ENCODE measurements at regions not wholly inside any gene's neighbourhood (a gene's known extent, or its start where the extent isn't known, plus 50 kb on each side); places are given as distances from the start of the nearest gene placed in this dataset.

DNA sequence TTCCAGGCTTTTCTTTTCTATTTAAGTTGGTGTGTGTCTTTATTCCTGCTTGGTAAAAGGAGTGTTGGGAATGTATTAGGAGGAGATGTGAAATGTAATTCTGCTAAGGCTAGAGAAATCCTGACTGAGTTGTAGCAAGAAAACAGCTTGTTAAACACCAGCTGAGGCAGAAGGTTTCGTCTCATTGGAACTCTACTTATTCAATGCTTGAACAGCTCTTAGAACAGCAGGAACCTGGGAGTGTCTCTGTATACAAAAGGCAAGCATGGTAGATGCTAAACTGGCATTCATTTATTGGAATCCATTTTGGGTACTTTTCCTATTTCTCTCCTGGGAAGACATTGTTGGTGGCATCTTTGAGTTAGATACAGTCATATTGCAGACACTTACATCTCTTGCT, 280.9 kb downstream of the HRH4 start:
- DNase-seq: no peak

DNA sequence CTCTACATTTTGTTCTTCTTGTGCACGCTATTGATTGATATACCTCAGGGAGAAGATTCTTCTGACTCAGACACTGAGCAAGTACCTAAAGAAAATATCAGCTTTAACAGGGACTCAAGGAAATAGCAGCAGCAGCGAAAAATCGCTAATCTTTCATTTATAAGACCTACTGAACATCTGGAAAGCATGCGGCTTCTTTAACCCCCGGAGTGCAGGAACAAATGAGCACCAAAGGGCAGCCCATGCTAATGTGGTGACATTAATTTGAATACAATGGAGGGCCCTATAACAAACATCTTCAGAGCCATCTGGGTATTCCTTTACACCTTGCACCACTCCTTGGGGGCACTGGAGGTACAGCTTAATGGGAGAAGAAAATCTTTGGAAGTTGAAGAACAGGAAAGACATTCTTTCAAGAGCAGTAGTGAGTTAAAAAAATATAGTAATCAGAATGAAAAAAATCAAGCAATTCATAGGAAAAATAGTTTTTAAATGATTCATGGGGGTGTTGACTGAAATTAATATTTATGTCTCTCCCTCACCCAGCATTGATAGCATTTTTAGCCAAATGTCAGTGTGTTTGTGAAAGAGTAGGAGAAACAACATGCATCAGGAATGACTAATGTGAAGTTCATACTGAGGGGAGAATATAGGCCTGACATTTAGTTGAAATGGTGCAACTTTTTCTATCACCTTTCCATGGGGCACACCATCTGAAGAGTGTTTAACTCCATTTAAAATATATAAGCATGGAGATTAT, 281.7 kb downstream of the HRH4 start:
- no peak for DNase-seq

DNA sequence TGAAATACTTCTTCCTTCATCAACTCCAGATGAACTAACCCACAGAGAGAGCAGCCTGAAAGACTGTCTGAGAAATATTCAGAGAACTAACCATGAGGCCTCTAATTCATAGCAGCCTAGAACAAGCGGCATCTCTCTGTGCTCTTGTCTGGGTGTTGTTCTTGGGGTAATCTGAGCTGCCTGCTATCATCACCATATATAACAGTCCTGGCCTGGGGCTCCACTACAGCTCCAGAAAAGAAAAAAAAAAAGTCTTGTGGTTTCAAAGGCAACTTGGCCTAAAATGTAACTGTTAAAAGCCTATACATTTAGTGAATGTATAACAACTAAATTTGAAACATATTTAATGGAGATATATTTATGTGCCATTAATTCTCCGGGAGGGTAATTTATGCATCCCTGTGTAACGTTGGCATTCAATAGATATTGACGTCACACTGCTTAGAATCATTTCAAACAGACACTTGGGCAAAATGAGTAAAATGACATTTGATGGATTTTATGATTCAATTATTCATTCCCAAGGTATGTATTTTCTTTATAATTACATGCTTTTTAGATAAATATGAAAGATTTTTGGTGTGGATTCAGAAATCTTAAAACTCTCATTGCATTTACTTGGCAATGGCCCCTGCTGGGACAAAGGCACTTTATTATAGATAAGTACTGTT, 294.3 kb downstream of the HRH4 start:
- DNase-seq: no peak

DNA sequence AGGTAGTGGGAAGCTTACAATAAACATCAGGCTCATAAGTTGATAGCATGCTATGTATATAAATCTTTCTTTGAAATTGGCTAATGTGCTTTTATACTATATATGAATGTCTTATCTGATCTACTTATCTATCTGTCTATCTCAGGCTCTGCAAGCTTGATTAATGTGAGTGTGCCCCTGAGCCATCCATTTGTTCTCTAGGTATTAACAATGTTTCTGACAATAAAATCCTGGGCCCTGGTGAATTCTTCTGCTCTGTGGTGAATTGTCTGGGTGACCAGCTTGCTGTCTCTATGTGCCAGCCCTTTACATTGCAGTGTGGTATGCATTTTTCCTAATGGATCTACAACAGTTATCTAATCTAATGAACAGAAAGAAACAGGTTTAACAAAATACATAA, 295.9 kb downstream of the HRH4 start:
- DNase-seq: no peak

DNA sequence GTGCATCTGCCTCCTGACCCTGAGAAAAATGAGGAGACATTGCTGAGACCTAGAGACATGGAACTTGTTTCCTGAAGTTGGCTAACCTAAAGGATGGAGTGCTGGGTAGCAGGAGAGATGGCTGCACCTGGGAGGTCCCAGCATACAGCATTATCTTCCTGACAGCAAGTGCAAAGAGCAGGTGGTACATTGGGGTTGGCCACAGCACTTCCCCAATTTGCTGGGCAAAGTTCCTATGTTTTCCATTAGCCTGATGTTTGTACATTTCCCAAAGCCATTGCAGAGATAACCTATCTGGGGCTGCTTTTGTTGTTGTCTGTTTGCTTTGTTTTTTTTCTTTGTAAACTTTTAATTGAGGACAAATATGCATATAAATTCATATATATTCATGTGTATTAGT, 296.7 kb downstream of the HRH4 start:
- no peak for DNase-seq

DNA sequence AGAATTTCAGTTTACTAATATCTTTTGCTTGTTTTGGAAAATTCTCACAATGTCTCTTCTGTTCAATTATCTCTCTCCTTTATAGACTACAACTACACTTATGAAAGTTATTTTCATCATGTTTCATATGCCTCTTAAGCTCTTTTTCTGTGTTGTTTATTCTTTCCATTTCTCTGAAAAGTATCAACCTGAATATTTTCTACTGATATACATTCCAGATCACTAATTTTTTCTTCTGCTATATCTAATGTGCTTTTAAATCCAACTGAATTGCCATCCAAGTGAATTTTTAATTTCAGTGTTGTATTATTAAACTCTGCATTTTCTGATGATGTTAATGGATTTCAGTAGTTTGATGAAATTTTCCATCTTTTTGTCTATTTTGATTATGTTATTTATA, 301.3 kb downstream of the HRH4 start:
- DNase-seq: no peak

DNA sequence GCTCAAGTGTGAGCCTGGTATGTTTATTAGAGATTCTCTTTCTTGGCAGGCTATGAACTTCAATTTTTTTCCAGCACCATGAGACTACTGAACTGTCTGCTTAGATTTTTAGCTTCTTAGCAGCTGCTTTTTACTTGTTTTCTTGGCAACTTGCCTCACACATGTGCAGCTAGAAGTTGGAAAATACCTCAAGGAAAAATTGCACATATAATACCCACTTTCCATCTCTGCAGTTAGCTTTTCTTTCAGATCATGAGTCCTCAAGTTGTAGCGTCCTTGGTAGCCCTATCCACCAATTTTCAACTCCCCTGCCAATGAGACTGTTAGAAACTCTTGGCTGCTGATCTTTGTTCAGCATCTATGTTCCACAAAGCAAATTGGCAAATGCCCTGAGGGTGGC, 302.1 kb downstream of the HRH4 start:
- DNase-seq: no peak

DNA sequence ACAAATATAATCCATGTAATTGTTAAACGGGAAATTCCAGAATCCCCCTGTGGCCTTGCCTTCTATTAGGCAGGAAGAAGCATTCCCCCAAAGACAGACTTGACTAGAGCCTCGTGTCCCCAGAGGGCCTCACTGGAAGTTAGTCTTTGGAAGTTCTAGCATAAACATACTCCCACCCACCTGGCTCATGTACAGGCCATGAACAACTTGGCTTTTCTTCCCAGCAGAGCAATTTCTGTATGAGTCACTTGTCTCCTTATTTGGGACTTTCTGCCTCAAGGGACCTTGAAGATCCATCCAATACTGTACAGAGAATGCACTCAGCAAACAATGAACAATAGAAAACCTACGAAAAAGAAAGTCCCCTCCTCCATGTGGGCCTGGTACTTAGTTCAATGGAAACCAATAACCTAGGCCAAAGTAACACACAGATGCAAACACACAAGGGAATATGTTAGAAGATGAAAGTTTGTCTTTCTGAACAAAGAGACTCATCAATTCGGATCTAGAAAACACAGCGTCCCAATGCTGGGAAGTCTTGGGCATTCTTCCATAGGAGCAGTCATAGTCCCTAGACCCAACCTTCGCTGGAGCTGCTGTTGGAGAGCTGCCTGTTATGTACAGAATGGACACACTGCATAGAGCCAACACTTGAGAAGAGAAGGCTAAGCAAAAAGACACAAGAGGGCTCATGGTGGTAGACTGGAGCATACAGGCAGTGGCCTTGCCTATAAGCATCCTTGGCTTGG, 303.5 kb downstream of the HRH4 start:
- no peak for DNase-seq

DNA sequence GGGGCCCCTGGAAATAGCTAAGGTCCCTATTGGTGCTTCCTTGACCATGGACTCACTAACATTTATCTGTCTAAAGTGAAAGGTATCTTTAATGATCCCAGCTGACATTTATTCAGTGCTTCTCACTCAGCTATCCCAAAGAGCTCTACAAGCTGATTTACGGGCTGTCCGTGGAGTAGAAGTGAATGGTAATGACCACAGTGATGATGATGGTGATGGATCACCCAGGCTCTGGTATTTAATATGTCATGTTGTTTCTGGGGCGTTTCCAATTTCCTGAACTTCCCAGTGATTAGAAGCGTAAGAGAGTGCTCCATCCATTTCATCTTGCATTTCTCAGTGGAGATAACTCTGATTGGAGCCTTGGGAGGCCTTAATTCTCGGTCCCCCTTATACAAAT, 304.3 kb downstream of the HRH4 start:
- no peak for DNase-seq

DNA sequence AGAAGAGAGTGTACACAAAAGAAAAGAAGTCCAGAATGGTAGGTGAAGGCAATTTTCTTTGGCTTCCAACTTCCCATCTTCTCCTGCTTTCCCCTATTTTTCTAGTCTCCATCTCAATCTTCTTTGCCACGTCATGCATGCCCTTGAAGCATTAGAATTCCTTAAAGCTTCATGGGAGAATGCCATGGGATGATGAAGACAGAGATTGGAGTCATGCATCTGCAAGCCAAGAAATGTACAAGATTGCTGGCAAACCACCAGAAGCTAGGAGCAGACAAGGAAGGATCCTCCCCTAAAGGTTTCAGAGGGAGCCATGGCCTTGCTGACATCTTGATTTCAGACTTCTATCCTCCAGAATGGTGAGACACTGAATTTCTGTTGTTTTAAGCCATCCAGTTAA, 305.9 kb downstream of the HRH4 start:
- DNase-seq: no peak

DNA sequence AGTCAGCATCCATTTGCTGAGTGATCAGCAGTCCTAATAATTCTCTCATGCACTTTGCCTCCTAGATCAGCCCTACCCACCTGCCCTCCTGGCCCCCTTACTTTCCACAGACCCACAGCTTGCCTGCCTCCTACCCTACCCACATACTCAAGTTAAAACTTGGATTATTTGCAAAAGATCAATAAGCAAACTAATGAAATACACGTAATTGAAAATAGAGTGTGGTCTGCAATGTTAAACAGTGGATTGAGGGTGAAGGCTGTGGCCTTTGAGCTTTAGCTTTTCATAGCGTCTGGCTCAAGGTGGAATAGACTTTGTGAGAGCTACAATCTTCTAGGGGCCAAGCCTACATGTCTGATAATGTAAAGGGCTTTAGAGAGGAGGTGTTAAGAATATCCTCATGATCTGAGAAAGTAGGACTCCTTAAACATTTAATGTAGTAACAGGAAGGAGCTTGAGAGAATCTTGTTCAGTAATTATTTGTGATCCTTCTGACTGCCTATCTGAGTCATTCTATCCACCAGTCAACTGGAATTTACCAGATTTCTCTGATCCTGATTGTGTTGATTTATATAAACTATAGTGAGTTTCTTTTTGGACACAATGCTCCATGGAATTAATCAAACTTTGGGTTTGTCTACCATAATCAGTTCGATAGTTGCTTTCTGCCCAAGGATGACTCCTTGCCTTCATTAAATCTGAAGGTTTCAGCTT, 310.0 kb downstream of the HRH4 start:
- no peak for DNase-seq

DNA sequence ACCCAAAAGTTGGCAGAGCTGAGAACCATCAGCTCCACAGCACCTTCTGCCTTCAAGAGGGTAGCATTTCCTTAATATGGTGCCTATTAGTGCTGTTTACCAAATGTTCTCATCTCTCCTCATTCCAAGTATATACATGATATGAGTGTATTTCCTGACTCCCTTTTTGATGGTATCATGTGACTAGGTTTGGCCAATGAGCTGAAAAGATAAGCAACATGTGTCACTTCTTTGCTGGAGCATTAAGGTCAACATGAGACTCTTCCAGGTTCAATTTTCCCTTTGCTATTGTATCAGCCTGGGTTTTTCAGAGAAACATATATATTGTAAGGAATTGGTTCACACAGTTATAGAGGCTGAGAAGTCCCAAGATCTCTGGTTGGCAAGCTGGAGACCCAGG, 310.9 kb downstream of the HRH4 start:
- DNase-seq: no peak

DNA sequence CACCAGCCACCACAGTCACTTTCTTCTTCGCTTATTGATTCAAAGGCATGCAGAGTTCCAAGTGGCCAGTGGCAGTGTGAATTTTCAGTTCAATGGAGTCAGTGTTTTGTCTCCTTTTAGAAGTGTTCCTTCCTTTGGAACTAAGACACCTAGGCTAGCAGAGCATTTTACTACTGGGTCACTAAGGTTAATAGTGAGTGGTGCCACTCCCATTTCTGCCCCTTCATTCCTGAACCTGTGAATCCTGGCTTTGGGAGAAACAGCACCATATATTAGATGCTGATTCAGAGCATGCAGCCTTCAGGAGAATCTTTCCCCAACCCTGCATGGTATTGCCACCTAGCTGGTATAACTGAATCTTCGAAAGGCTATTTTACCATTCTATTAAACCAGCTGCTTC, 312.7 kb downstream of the HRH4 start:
- DNase-seq: no peak

DNA sequence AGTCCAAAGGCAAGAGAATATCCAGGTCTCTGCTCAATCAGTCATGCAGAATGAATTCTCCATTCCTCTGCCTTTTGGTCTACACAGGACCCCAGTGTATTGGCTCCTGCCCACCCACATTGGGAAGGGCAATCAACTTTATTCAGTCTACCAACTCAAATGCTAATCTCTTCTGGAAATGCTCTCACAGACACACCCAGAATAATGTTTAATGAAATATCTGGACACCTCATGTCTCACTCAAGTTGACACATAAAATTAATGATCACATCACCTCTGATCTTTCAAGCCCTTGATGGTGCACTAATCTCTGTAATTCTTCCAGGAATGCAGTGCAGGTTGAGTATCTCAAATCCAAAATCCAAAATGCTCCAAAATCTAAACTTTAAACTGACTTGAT, 315.6 kb downstream of the HRH4 start:
- no peak for DNase-seq

DNA sequence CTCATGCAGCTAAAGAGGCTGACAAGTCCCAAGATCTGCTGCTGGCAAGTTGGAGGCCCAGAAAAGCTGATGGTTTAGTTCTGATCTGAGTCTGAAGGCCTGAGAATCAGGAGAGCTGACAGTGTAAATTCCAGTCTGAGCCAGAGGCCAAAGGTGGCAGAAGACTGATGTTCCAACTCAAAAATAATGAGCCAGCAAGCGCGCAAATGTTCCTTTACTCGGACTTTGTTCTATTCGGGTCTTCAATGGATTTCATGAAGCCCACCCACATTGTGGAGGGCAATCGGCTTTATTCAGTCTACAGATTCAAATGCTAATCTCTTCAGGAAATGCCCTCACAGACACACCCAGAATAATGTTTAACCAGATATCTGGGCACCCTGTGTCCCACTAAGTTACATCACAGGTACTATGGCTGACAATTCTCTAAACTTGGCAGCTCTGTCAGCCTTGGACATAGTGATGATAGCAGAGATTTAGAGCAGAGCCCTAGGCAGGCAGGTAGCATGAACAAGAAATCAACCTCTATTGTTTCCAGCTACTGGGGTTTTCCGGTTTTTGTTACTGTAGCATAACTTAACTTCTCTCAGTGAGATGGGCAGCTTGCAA, 318.5 kb downstream of the HRH4 start:
- no peak for DNase-seq

DNA sequence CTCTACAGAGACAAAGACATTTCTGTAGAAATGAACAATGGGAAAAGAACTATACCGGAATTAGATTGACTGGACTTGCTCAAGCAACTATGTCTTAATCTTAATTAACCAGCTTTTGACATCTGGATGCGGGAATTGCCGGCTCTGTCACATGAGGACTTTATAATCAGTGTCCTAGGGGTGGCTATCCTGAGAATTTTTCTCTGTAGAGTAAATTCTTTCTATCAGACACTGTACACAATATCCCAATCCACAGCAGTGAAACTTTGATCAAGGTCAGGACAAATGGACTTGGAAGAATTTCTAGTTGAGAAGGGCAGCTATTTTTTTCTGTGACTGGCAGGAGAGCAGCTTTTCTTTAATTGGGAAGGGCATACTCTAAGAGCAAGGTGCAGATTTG, 322.1 kb downstream of the HRH4 start:
- no peak for DNase-seq

DNA sequence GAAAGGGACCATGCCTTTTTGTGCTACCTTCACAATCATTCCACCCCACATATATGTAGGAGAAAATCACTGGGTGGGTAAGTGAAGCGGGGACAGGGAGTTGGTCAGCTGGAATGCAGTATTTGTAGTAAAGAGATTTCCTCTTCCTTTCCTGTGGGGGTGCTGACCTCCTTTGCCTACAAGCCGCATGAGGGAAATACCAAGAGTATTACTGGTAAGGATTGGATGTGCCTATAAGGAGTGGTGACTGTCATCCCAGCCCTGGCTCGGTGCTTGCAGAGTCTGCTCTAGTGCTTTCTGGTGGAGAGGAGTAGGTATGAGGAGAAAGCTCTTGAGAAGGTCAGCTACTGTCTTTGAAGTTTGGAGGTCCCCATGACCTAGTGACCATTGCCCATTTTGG, 324.6 kb downstream of the HRH4 start:
- no peak for DNase-seq

DNA sequence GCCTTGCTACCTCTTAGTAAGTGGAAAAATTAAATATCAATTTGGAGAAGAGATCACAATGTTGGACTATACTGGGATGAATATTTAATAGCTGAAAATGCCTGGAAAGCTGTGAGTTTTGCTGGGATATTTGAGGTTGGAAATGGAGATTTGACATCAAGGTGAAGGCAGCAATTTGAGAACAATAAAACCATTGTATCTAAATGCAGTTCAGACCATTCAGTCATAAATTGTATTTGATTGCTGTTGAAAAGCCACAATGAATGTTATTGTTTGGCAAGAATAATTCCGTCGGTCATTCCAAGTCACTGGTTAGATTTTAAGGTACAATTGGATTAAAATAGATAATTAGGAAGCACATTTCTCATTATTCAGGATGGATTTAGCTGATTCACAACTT, 325.6 kb downstream of the HRH4 start:
- no peak for DNase-seq

DNA sequence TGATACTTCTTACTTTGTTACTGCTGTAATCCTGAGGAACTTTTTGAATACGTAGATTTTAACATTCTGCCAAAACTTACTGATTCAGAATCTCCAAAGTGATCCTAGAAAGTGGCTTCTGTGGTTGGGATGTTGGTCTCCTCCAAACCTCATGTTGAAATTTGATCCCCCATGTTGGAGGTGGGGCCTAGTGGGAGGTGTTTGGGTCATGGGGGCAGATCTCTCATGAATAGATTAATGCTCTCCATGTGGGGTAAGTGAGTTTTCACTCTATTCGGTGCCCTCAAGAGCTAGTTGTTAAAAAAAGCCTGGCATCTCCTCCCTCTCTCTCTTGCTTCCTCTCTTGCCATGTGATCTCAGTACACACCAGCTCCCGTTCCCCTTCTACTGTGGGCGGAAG, 329.9 kb downstream of the HRH4 start:
- DNase-seq: no peak

DNA sequence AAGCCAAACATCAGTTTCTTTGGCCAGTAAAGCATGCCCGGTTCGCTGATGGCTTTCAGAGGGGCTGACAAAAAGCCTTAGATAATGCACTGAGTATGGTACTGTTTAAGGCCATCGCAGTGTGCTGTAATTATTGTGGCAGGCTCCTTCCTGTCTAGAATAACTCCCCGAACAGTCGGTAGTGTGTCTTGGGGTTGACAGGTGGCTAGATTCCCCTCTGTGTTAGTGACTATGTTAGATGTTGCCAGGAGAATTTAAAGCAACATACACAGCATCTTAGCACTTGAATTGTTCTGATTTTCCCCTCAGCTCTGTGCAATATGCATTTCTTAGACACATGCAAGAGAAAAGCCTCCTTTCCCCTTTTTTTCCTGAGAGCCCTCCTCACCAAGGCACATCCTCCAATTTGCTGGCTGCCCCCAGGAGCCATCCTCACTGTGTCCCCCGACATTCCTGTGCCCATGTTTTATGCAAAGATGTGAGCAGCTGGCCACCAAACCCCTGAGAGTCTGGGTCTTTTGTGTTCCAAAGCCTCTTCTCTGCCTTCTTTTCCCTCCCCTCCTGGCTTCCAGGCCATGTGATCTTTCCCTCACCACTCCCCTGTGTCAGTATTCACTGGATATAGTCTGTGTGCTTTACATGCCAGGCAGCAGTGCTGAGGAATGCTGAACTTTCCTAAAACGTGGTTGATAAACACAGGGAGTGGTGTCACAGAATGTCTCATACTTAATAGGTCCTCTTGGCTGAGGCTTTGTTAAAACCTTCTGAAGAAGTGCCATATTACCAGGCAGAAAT, 331.5 kb downstream of the HRH4 start:
- no peak for DNase-seq

DNA sequence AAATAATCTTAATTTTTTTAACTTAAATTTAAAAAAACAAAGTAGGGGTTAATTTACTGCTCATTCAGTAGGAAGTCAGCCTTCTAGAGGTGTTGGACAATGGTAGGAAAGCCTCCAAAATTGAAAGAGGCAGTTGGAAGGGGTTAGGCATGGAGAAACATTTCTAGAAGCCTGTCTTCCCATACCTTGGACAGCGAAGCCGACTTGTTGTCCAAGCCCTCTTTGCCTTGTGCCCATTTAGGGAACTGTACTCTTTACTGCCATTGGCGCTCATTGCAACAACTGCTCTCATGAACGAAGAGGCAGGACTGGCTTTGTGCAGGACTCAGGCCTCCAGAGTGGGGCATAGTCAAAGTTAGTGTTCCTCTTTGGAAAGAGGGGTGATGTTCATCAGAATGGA, 333.3 kb downstream of the HRH4 start:
- DNase-seq: no peak

DNA sequence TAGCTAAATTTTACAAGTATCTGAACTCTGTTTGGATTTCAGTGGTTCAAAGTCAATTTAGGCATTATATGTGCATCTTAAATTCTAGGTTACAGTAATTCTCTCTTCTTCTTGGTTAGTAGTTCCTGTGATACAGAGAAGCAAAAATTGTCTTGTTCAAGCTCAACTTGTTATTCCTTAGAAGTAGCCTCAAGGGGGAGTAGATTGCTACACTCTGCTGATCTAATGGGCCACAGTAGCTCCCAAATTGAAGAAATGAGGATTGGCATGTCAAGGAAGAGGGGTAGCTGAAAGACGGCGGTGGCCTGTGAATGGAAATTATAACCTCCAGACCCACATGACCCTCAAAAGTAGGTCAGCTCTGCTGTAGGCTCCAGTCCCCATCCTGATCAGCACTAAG, 334.7 kb downstream of the HRH4 start:
- DNase-seq: no peak

Data from NCI-H2107 (cell line).